GM12878 (cell line): ENCODE measurements at regions not wholly inside any gene's neighbourhood (a gene's known extent, or its start where the extent isn't known, plus 50 kb on each side); places are given as distances from the start of the nearest gene placed in this dataset.

Experiments
- ATAC-seq: fragments of 200-7000 bp; cut with Tn5 transposase; 3 replicates; pipeline ENCODE4 v1.9.1; 2020; ENCODE audit warnings: mild to moderate bottlenecking, moderate library complexity
- BruUV-seq: library from RNA; stranded (reverse); fragments of 400-500 nt; replicated peaks from 2 replicates; lab custom pipeline; 2021; lab: Mats Ljungman, UMichigan
- CTCF ChIA-PET: fragments of 300-600 bp; sonication (Branson Sonifier 250); formaldehyde crosslinking; extraction: SDS; loops from one replicate; lab custom pipeline; 2021; ENCODE audit warnings: inconsistent platforms; lab: Yijun Ruan, JAX
- POLR2A ChIA-PET: fragments of 350-600 bp; formaldehyde crosslinking; extraction: SDS; loops from one replicate; lab custom pipeline; 2021; ENCODE audit warnings: inconsistent platforms; lab: Charles Lee
- RAD21 ChIA-PET: fragments of 300-600 bp; sonication (Branson Sonifier 250); formaldehyde crosslinking; loops from one replicate; lab custom pipeline; 2023; ENCODE audit warnings: antibody characterized with exemption; ENCODE audit not compliant: unreplicated experiment; lab: Charles Lee
- SMC1A ChIA-PET: fragments of 300-600 bp; sonication (Branson Sonifier 250); formaldehyde crosslinking; loops from one replicate; lab custom pipeline; 2023; ENCODE audit not compliant: unreplicated experiment, uncharacterized antibody; lab: Charles Lee
- DNase-seq: peaks from one replicate; pipeline ENCODE4 v3.0.0-alpha.2; 2011; ENCODE audit warnings: low read depth, low spot score
- FAIRE-seq: peaks from 3 replicates; lab custom pipeline; 2011; peaks lifted over from hg19 to GRCh38; lab: Jason Lieb, UNC
- H2AFZ ChIP-seq: 2 replicates; pipeline ENCODE4 v1.6.0; 2011; ENCODE audit warnings: low read depth, low read length, control low read depth; ENCODE audit not compliant: control insufficient read depth
- H3K27ac ChIP-seq: 2 replicates; pipeline ENCODE4 v1.5.1; 2011; ENCODE audit warnings: control low read depth; ENCODE audit not compliant: control insufficient read depth, insufficient read depth
- H3K27me3 ChIP-seq, 2 experiments: replicated peaks in 1 of 2; 2 replicates each; pipeline versions ENCODE4 v1.6.0 to v1.6.1; 2011; ENCODE audit warnings: low read length in 1 of 2; ENCODE audit not compliant: control insufficient read depth in 2 of 2, insufficient read depth in 2 of 2
- H3K36me3 ChIP-seq, 2 experiments: 2 replicates each; pipeline ENCODE4 v1.5.1; 2011; ENCODE audit warnings: low read length in 1 of 2; ENCODE audit not compliant: control insufficient read depth in 2 of 2, insufficient read depth in 2 of 2
- H3K4me1 ChIP-seq: 2 replicates; pipeline ENCODE4 v1.6.1; 2011; ENCODE audit warnings: mild to moderate bottlenecking, low read length, moderate library complexity, mixed read lengths; ENCODE audit not compliant: control insufficient read depth, insufficient read depth
- H3K4me2 ChIP-seq: 2 replicates; pipeline ENCODE4 v1.6.0; 2011; ENCODE audit warnings: control low read depth; ENCODE audit not compliant: control insufficient read depth, insufficient read depth
- H3K4me3 ChIP-seq: fragments of 200-600 bp; sonication (generic); 2 replicates; pipeline ENCODE4 v1.5.1; 2016
- H3K79me2 ChIP-seq: 2 replicates; pipeline ENCODE4 v1.6.0; 2011; ENCODE audit warnings: low read length; ENCODE audit not compliant: control insufficient read depth, insufficient read depth
- H3K9ac ChIP-seq: 2 replicates; pipeline ENCODE4 v1.8.0; 2011; ENCODE audit warnings: low read length, control low read depth, mixed read lengths; ENCODE audit not compliant: control insufficient read depth, insufficient read depth
- H3K9me3 ChIP-seq: replicated peaks from 3 replicates; pipeline ENCODE4 v1.5.1; 2011; ENCODE audit warnings: mild to moderate bottlenecking, low read length; ENCODE audit not compliant: control insufficient read depth, insufficient read depth
- H4K20me1 ChIP-seq: 2 replicates; pipeline ENCODE4 v1.6.0; 2011; ENCODE audit not compliant: control insufficient read depth, insufficient read depth
- BCL11A ChIP-seq: IDR thresholded peaks from 2 replicates; pipeline ENCODE4 v1.6.1; 2011; ENCODE audit warnings: low read depth, low read length
- CHD2 ChIP-seq: IDR thresholded peaks from 2 replicates; pipeline ENCODE4 v1.6.1; 2011; ENCODE audit warnings: low read depth, low read length, improper control_type of control experiment, borderline replicate concordance
- CREB1 ChIP-seq: IDR thresholded peaks from 2 replicates; pipeline ENCODE4 v1.6.1; 2012; ENCODE audit warnings: low read depth, mild to moderate bottlenecking, inconsistent platforms
- E4F1 ChIP-seq: fragments of 450-650 bp; IDR thresholded peaks from 2 replicates; pipeline ENCODE4 v1.6.1; 2018; ENCODE audit warnings: borderline replicate concordance, mild to moderate bottlenecking; ENCODE audit not compliant: partially characterized antibody
- HDGF ChIP-seq: fragments of 450-650 bp; IDR thresholded peaks from 2 replicates; pipeline ENCODE4 v1.6.1; 2016; ENCODE audit warnings: antibody characterized with exemption
- PAX5 ChIP-seq: IDR thresholded peaks from 2 replicates; pipeline ENCODE4 v1.6.1; 2011; ENCODE audit warnings: low read depth, low read length, borderline replicate concordance
- PRDM15 ChIP-seq: fragments of 450-650 bp; formaldehyde crosslinking; IDR thresholded peaks from 2 replicates; pipeline ENCODE4 v1.4.0; 2020; ENCODE audit warnings: mild to moderate bottlenecking, moderate library complexity
- SPI1 ChIP-seq: IDR thresholded peaks from 2 replicates; pipeline ENCODE4 v1.6.1; 2011; ENCODE audit warnings: low read depth, mild to moderate bottlenecking, low read length, moderate library complexity, borderline replicate concordance; ENCODE audit not compliant: insufficient read depth
- TCF3 ChIP-seq: IDR thresholded peaks from 2 replicates; pipeline ENCODE4 v1.6.1; 2012; ENCODE audit warnings: low read depth, mild to moderate bottlenecking, low read length, borderline replicate concordance; ENCODE audit not compliant: insufficient read depth
- ZBTB40 ChIP-seq: fragments of 450-650 bp; IDR thresholded peaks from 2 replicates; pipeline ENCODE4 v1.6.1; 2016; ENCODE audit warnings: mild to moderate bottlenecking, moderate library complexity, borderline replicate concordance
- ZSCAN29 ChIP-seq: fragments of 450-650 bp; IDR thresholded peaks from 2 replicates; pipeline ENCODE4 v1.6.1; 2017; ENCODE audit warnings: mild to moderate bottlenecking, moderate library complexity
- WGBS: methylation state at CpG from one replicate; pipeline ENCODE4 v1.1.6; 2016; ENCODE audit warnings: low lambda C conversion rate; ENCODE audit not compliant: insufficient replicate concordance, insufficient coverage; ENCODE audit errors: missing lambda C conversion rate; 5-methylcytosine and 5-hydroxymethylcytosine counted together
- in situ Hi-C: fragments of 300-500 bp; cut with MboI; formaldehyde crosslinking; loops from 9 replicates; pipeline ENCODE4 v1.14.3; 2018; ENCODE audit warnings: mixed read lengths
- intact Hi-C: fragments of 100-400 bp; cut with micrococcal nuclease; formaldehyde crosslinking; loops from one replicate; pipeline ENCODE4 v1.14.2; 2022; ENCODE audit not compliant: unreplicated experiment

- TF ChIP-seq SPI1, result no peak
- no peak for TF ChIP-seq CHD2
Observed at GRCh38 chr1:65539266-65540131, 119.0 kb downstream of the LEPR start (continued).

- TF ChIP-seq ZBTB40 (no peak), HDGF (no peak), BCL11A (no peak), PRDM15 (no peak), CREB1 (no peak), PAX5 (no peak), TCF3 (no peak), E4F1 (no peak), ZSCAN29 (no peak)
- Histone ChIP-seq H3K79me2 (no peaks in the 10 kb centered on the region), H3K4me1 (no peaks in the 10 kb centered on the region), H3K4me3 (no peak overlapping the region), H3K27ac (no peak overlapping the region), H3K27me3 (no peaks in the 10 kb centered on the region), H4K20me1 (no peaks in the 10 kb centered on the region), H2AFZ (no peak overlapping the region), H3K36me3 (no peaks in the 10 kb centered on the region), H3K9ac (no peak overlapping the region), H3K9me3 (no peaks in the 10 kb centered on the region), H3K4me2 (no peak overlapping the region)
- no TSS peak for BruUV-seq
- CTCF ChIA-PET, result no interaction called here
- in situ Hi-C loops, result no loop called here
- 79% methylated on average over 2 of the region's 2 CpGs for WGBS
- intact Hi-C loops, result no loop called here
- no peak for ATAC-seq
- FAIRE-seq, result no peak
- POLR2A ChIA-PET, result no interaction called here
- RAD21 ChIA-PET, result no interaction called here
- DNase-seq, result no peak
- SMC1A ChIA-PET, result no interaction called here
Observed at GRCh38 chr1:65541161-65541560, 120.7 kb downstream of the LEPR start.
